Limb (tissue), 2 donors: ENCODE measurements at regions not wholly inside any gene's neighbourhood (a gene's known extent, or its start where the extent isn't known, plus 50 kb on each side); places are given as distances from the start of the nearest gene placed in this dataset.
"Not testable (repeated sequence)": the region's sequence is repeated elsewhere in the genome, so short reads cannot be mapped to it uniquely, and the experiment has no call there.

Experiments used
- DNase-seq, 2 donors: peaks; one replicate each; pipeline ENCODE4 v3.0.0-alpha.2; 2016; ENCODE audit errors: extremely low spot score in 2 of 2

GRCh38 chr4:1531683-1532548 is 125.7 kb upstream of the NKX1-1 start:
- DNase-seq, result no peak

GRCh38 chr4:1530356-1530755 is 124.1 kb upstream of the NKX1-1 start:
- no peak for DNase-seq

- DNase-seq, result no peak
Observed at GRCh38 chr4:1524761-1525160, 118.5 kb upstream of the NKX1-1 start.

GRCh38 chr4:1523907-1524636 is 117.8 kb upstream of the NKX1-1 start:
- no peak for DNase-seq

GRCh38 chr4:1523506-1523905 is 117.3 kb upstream of the NKX1-1 start:
- DNase-seq, result no peak

- no peak for DNase-seq
Observed at GRCh38 chr4:1523033-1523432, 116.8 kb upstream of the NKX1-1 start.

- DNase-seq, result no peak
Observed at GRCh38 chr4:1522606-1523005, 116.4 kb upstream of the NKX1-1 start.

GRCh38 chr4:1521821-1522361 is 115.6 kb upstream of the NKX1-1 start:
- no peak for DNase-seq

GRCh38 chr4:1520795-1521576 is 114.7 kb upstream of the NKX1-1 start:
- DNase-seq, result not testable (repeated sequence)

GRCh38 chr4:1519787-1520661 is 113.8 kb upstream of the NKX1-1 start:
- DNase-seq, result no peak

- no peak for DNase-seq
Observed at GRCh38 chr4:1518997-1519700, 112.9 kb upstream of the NKX1-1 start.

GRCh38 chr4:1517592-1518411 is 111.6 kb upstream of the NKX1-1 start:
- no peak for DNase-seq

GRCh38 chr4:1516881-1517480 is 110.7 kb upstream of the NKX1-1 start:
- no peak for DNase-seq

GRCh38 chr4:1516261-1516660 is 110.0 kb upstream of the NKX1-1 start:
- no peak for DNase-seq

- no peak for DNase-seq
Observed at GRCh38 chr4:1515763-1516162, 109.5 kb upstream of the NKX1-1 start.

GRCh38 chr4:1515156-1515555 is 108.9 kb upstream of the NKX1-1 start:
- DNase-seq, result no peak

- no peak for DNase-seq
Observed at GRCh38 chr4:1514612-1515011, 108.4 kb upstream of the NKX1-1 start.

GRCh38 chr4:1513936-1514483 is 107.8 kb upstream of the NKX1-1 start:
- no peak for DNase-seq
